ENCODE measurements at regions not wholly inside any gene's neighbourhood (a gene's known extent, or its start where the extent isn't known, plus 50 kb on each side); places are given as distances from the start of the nearest gene placed in this dataset.

GRCh38 chr2:120515759-120516678 is 170.1 kb downstream of the INHBB start:
- no peak for DNase-seq (ENCODE audit: low spot score)

- no peak for DNase-seq (ENCODE audit: low spot score)
Measured at GRCh38 chr2:120516679-120517314, 170.9 kb downstream of the INHBB start.

GRCh38 chr2:120517751-120518469 is 172.0 kb downstream of the INHBB start:
- DNase-seq (ENCODE audit: low spot score): no peak

GRCh38 chr2:120518819-120519218 is 172.9 kb downstream of the INHBB start:
- no peak for DNase-seq (ENCODE audit: low spot score)

GRCh38 chr2:120519469-120519868 is 173.5 kb downstream of the INHBB start:
- no peak for DNase-seq (ENCODE audit: low spot score)

- DNase-seq (ENCODE audit: low spot score): no peak
Measured at GRCh38 chr2:120520454-120520853, 174.5 kb downstream of the INHBB start.

GRCh38 chr2:120520929-120521912 is 175.3 kb downstream of the INHBB start:
- DNase-seq (ENCODE audit: low spot score): peak; percentile 65

- no peak for DNase-seq (ENCODE audit: low spot score)
Measured at GRCh38 chr2:120522151-120522751, 176.3 kb downstream of the INHBB start.

- no peak for DNase-seq (ENCODE audit: low spot score)
Measured at GRCh38 chr2:120523766-120524165, 177.8 kb downstream of the INHBB start.

- DNase-seq (ENCODE audit: low spot score): no peak
Measured at GRCh38 chr2:120524174-120524573, 178.2 kb downstream of the INHBB start.

- no peak for DNase-seq (ENCODE audit: low spot score)
Measured at GRCh38 chr2:120525056-120526046, 179.4 kb downstream of the INHBB start.

- DNase-seq (ENCODE audit: low spot score): no peak
Measured at GRCh38 chr2:120526047-120526562, 180.2 kb downstream of the INHBB start.

GRCh38 chr2:120526997-120527945 is 181.3 kb downstream of the INHBB start:
- DNase-seq (ENCODE audit: low spot score): no peak

- DNase-seq (ENCODE audit: low spot score): no peak
Measured at GRCh38 chr2:120528051-120528692, 182.2 kb downstream of the INHBB start.

- DNase-seq (ENCODE audit: low spot score): no peak
Measured at GRCh38 chr2:120528693-120529076, 182.7 kb downstream of the INHBB start.

GRCh38 chr2:120530781-120531180 is 184.8 kb downstream of the INHBB start:
- DNase-seq (ENCODE audit: low spot score): peak; percentile 54

- no peak for DNase-seq (ENCODE audit: low spot score)
Measured at GRCh38 chr2:120531365-120531764, 185.4 kb downstream of the INHBB start.
